Activated T-helper 17 cell treated with anti-CD3 and anti-CD28 coated beads, Interleukin-2, amount 50 U/mL, for 72 hours (primary cell): ENCODE measurements at regions not wholly inside any gene's neighbourhood (a gene's known extent, or its start where the extent isn't known, plus 50 kb on each side); places are given as distances from the start of the nearest gene placed in this dataset.

Experiments used
- ATAC-seq: fragments of 150-1000 bp; cut with Tn5 transposase; replicated peaks from 2 replicates; pipeline ENCODE4 v1.10.0; 2021; ENCODE audit warnings: mild to moderate bottlenecking, moderate library complexity
- H3K27ac Mint-ChIP-seq: one replicate; pipeline ENCODE4 v1.8.0; 2022; ENCODE audit warnings: mixed read lengths
- H3K27me3 Mint-ChIP-seq: one replicate; pipeline ENCODE4 v1.8.0; 2022; ENCODE audit warnings: mixed read lengths
- H3K36me3 Mint-ChIP-seq: one replicate; pipeline ENCODE4 v1.8.0; 2022; ENCODE audit warnings: low read depth, mild to moderate bottlenecking, mixed read lengths
- H3K4me1 Mint-ChIP-seq: one replicate; pipeline ENCODE4 v1.8.0; 2022; ENCODE audit warnings: mixed read lengths
- H3K4me3 Mint-ChIP-seq: one replicate; pipeline ENCODE4 v1.8.0; 2022; ENCODE audit warnings: mild to moderate bottlenecking, mixed read lengths
- H3K9me3 Mint-ChIP-seq: one replicate; pipeline ENCODE4 v1.8.0; 2022; ENCODE audit warnings: mixed read lengths

DNA sequence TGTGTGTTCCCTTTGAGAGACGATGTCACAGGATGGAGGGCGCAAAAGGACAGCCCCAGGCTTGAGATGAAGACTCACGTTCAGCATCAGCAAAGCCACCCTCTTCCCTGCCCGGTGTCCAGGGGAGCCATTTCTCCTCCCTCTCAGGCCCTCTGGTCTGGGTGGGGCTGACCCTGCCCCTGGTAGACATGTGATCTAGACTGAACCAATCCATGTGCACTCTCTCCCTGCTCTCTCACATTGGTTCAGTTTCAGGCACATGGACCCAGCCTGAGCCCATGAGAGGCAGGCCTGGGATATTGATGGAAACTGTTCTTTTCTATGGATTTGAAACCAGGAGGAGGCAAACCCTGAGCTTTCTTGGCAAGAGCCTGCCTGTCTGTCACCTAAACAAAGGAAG lies 115.6 kb upstream of the IGSF21 start:
- Mint-ChIP-seq H3K27ac (no peak overlapping the region), H3K4me1 (no peaks in the 10 kb centered on the region)

DNA sequence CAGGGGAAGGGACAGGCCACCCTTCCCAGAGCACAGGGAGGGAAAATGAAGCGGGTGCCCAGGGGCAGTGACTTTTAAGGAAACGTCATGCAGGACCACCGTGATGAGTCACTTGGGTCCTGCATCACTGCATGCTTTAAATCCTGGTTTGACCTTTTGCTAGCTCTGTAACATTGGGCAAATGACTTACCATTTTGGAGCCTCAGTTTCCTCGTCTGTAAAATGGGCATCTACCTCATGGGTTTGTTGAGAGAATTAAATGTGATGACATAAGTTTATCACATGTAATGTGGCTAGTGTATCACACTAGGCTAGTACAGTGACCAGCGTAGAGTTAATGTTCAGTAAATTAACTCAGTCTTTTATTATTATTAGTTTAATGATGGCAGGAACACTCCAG lies 114.8 kb upstream of the IGSF21 start:
- Mint-ChIP-seq H3K4me1 (no peaks in the 10 kb centered on the region), H3K27me3 (peaks cover 18% of the 10 kb centered on the region), H3K27ac (no peak overlapping the region), H3K36me3 (no peaks in the 10 kb centered on the region), H3K9me3 (no peaks in the 10 kb centered on the region), H3K4me3 (no peak overlapping the region)
- no peak for ATAC-seq

More for the DNA sequence above, 115.6 kb upstream of the IGSF21 start:
- no peaks in the 10 kb centered on the region for H3K9me3 Mint-ChIP-seq
- ATAC-seq: no peak
- peaks cover 22% of the 10 kb centered on the region for H3K27me3 Mint-ChIP-seq
- no peak overlapping the region for H3K4me3 Mint-ChIP-seq
- H3K36me3 Mint-ChIP-seq: no peaks in the 10 kb centered on the region

DNA sequence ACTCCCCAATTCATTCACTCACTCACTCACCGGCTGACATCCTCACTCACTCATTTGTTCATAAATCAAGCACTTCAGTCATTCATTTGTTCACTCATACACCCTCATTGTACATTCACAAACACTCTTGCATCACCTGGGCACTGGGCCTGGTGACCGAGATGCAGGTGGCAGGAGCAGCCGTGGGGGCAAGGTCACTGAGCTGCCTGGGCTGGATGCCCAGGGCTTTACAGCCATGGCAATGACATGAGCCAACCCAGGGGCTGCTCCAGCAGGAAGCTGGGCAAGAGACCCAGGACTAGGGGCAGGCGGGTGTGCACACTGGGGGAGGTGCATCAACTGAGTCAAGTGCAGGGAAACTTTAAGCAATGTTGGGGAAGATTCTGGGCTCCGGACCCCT lies 113.6 kb upstream of the IGSF21 start:
- ATAC-seq: no peak
- H3K27me3 Mint-ChIP-seq: peaks cover 18% of the 10 kb centered on the region
- no peaks in the 10 kb centered on the region for H3K36me3 Mint-ChIP-seq
- H3K9me3 Mint-ChIP-seq: no peaks in the 10 kb centered on the region
- no peak overlapping the region for H3K27ac Mint-ChIP-seq
- no peak overlapping the region for H3K4me3 Mint-ChIP-seq
- H3K4me1 Mint-ChIP-seq: no peaks in the 10 kb centered on the region

DNA sequence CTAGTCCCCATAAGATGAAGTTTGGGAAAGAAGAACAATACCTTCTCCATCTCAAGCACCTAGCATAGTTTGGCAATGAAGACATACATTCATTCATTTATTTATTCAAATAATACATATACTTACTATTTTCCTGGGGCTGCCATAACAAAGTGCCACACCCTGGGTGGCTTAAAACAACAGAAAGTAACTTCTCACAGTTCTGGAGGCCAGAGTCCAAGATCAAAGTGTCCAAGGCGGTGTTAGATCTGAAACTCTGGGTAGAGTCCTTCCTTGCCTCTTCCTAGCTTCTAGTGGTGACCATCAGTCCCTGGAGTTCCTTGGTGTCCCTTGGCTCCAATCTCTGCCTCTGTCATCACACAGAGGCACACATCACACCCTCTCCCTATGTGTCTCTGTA lies 112.1 kb upstream of the IGSF21 start:
- H3K9me3 Mint-ChIP-seq: no peaks in the 10 kb centered on the region
- H3K4me1 Mint-ChIP-seq: no peaks in the 10 kb centered on the region
- peaks cover 18% of the 10 kb centered on the region for H3K27me3 Mint-ChIP-seq
- H3K36me3 Mint-ChIP-seq: no peaks in the 10 kb centered on the region
- ATAC-seq: no peak
- H3K27ac Mint-ChIP-seq: no peak overlapping the region
- no peak overlapping the region for H3K4me3 Mint-ChIP-seq

DNA sequence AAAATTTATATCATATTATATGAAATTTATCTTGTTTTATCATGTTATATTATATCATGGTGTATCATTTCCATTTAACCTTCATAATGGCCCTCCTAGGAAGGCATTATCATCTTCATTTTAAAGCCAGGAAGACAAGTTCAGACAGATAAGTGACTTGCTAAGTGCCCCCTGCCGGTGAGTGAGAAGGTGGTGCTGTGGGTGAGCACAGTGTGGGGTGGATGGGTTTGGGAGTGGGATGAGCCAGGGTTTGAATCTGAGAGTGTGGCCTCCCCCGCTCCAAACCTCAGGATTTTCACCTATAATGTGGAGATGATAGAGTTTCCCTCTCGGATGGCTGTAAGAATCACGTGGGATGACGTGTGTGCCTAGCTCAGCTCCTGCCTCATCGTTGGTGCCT lies 108.7 kb upstream of the IGSF21 start:
- Mint-ChIP-seq H3K27ac (no peak overlapping the region), H3K4me1 (no peaks in the 10 kb centered on the region), H3K27me3 (peaks cover 17% of the 10 kb centered on the region), H3K36me3 (no peaks in the 10 kb centered on the region), H3K9me3 (no peaks in the 10 kb centered on the region), H3K4me3 (no peak overlapping the region)
- no peak for ATAC-seq

DNA sequence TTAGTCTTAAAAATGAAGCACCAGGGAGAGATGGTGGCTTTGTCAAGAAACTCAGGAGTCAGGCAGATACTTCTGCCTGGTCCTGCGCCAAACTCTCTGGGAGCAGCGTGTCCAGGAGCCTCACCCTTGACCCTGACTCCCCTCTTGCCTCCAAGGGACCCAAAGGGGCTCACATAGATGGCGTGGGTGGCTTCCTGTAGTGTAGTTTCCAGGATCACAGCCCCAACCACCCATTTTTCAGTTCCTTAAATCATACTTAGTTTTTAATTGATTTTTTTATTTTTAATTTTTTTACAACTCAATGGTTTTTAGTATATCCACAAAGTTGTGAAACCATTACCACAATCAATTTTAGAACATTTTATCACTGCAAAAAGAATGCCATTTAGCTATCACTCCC lies 107.7 kb upstream of the IGSF21 start:
- Mint-ChIP-seq H3K27ac (no peak overlapping the region), H3K9me3 (no peaks in the 10 kb centered on the region), H3K4me3 (no peak overlapping the region), H3K4me1 (no peaks in the 10 kb centered on the region), H3K36me3 (no peaks in the 10 kb centered on the region), H3K27me3 (peaks cover 10% of the 10 kb centered on the region)
- ATAC-seq: no peak

DNA sequence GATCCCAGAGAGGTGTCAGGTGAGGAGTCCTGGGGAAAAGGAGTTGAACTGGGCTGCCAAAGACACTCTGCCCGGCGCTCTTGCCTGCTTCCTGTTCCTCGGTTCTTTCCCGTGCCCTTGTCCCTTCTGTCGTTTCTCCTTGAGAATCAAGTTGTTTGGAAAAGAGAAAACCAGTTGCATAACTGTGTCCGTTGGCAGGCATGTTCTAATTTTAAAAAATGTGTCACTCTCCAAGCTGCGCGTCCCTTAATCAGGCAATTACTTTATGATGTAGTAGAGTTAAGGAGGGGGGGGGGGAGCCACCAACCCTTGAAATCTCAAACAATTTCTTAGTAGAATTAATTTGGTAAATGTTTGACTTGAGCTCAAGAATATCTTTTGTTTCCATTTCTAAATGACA lies 105.9 kb upstream of the IGSF21 start:
- Mint-ChIP-seq H3K4me1 (no peaks in the 10 kb centered on the region), H3K36me3 (no peaks in the 10 kb centered on the region), H3K27me3 (peaks cover 5% of the 10 kb centered on the region), H3K4me3 (no peak overlapping the region), H3K27ac (no peak overlapping the region), H3K9me3 (no peaks in the 10 kb centered on the region)
- ATAC-seq: no peak

DNA sequence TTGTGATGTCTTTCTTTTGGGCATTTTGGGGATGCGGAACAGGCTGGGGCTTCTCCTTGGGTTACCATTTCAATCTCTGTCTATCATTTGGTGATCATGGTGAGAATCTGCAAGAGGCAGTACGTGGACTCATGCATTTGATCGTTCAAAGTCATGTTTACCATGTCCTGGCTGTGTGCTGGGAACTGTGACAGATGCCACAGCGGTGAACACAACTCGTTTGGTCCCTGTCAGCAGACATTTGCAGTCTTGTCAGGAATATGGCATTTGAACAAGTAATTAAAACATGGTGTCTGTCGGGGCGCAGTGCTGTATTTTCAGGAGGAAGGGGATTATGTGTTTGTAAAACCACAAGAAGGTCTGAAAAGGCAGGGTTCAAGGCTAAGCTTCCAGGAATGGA lies 103.3 kb upstream of the IGSF21 start:
- no peak for ATAC-seq
- Mint-ChIP-seq H3K36me3 (no peaks in the 10 kb centered on the region), H3K27me3 (peaks cover 10% of the 10 kb centered on the region), H3K4me3 (no peak overlapping the region), H3K27ac (no peak overlapping the region), H3K9me3 (no peaks in the 10 kb centered on the region), H3K4me1 (no peaks in the 10 kb centered on the region)

DNA sequence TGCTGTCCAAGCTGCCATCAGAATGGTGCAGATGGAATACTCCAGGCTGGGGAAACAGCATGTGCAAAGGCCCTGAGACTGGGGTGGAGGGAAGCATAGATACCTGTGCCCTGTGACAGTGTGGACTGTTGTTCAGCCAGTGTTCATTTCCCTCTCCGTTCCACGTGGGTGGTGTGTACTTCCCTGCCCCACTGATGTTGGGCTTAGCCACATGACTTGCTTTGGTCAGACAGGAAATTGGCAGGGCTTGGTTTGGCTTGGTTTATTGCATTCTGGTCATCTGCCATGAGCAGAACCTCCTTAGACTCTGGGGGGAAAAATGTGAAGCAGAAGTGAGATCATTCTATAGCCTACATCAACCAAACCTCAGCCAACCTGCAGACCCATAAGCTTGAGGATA lies 102.4 kb upstream of the IGSF21 start:
- Mint-ChIP-seq H3K36me3 (no peaks in the 10 kb centered on the region), H3K9me3 (no peaks in the 10 kb centered on the region), H3K4me3 (no peak overlapping the region), H3K27ac (no peak overlapping the region), H3K27me3 (peaks cover 10% of the 10 kb centered on the region), H3K4me1 (no peaks in the 10 kb centered on the region)
- no peak for ATAC-seq

DNA sequence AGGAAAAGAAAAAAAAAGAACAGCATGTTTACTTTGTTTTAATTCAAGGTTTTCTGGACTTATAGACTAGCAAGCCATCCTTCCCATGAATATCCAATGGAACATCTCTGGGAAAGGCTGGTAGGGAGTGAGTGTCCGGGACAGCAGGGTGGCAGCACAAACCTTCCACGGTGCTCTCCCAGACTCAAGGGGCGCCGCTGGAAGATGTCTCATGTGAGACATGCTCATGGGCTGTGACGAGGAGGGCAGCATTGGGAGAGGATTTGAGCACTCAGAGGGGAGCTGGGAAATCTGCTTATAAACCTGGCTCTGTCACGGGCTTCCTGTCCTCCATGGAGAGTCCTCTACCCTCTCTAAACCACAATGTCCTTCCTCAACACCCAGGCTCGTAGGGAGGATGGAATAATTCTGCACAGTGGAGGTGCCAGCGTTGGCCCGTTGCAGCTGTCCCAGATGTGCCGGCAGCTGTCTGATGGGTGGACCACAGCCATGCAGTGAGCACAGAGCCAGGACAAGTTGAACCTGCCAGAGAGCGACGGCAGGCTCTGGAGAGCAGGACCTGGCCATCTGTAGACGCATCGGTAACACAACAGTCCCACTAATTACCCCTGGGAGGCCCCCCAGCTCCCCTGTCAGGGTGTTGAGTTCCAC lies 100.1 kb upstream of the IGSF21 start:
- Mint-ChIP-seq H3K36me3 (no peaks in the 10 kb centered on the region), H3K4me3 (no peak overlapping the region), H3K27ac (no peak overlapping the region), H3K9me3 (no peaks in the 10 kb centered on the region), H3K4me1 (no peaks in the 10 kb centered on the region), H3K27me3 (peaks cover 14% of the 10 kb centered on the region)
- no peak for ATAC-seq

DNA sequence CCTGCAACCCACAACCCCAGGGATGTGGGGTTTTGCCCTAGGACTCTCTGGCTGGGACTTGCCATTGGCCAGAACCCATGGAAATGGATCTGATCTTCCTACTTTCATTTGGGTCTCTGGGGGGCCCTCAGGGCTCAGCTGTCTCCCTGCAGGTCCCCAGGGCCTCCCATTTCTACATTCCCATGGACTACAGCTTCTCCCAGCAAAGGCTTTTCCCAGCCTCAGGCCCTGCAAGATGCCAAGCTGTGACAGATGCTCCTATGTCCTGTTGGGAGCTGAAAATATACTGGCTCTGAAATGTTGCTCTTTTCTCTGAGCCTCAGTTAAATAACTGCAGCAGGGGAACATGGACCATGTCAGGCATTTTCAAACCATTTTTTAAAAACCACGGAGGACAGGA lies 99.5 kb upstream of the IGSF21 start:
- Mint-ChIP-seq H3K36me3 (no peaks in the 10 kb centered on the region), H3K27me3 (peaks cover 14% of the 10 kb centered on the region), H3K27ac (no peak overlapping the region), H3K4me1 (no peaks in the 10 kb centered on the region), H3K9me3 (no peaks in the 10 kb centered on the region), H3K4me3 (no peak overlapping the region)
- no peak for ATAC-seq

DNA sequence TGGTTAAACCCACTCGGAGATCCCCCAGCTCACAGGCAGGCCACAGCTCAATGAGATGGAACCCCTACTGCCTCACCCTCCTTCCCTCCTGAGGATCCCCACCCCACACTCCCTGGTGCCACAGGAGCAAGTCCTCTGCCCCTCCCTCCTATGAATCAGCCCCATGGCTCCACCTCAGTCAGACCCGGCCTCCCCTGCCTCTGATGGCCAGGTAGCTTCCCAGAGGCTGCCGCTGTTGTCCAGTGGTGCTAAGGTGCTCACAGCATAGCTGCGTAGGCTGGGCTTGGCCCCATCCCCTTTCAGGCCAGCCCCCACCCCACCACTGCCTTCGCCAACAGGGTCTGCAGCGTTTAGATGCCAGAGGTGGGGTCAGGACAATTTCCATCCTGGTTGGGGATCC lies 98.5 kb upstream of the IGSF21 start:
- H3K36me3 Mint-ChIP-seq: no peaks in the 10 kb centered on the region
- H3K4me3 Mint-ChIP-seq: no peak overlapping the region
- peaks cover 10% of the 10 kb centered on the region for H3K27me3 Mint-ChIP-seq
- H3K9me3 Mint-ChIP-seq: no peaks in the 10 kb centered on the region
- H3K4me1 Mint-ChIP-seq: no peaks in the 10 kb centered on the region
- no peak overlapping the region for H3K27ac Mint-ChIP-seq
- ATAC-seq: no peak

DNA sequence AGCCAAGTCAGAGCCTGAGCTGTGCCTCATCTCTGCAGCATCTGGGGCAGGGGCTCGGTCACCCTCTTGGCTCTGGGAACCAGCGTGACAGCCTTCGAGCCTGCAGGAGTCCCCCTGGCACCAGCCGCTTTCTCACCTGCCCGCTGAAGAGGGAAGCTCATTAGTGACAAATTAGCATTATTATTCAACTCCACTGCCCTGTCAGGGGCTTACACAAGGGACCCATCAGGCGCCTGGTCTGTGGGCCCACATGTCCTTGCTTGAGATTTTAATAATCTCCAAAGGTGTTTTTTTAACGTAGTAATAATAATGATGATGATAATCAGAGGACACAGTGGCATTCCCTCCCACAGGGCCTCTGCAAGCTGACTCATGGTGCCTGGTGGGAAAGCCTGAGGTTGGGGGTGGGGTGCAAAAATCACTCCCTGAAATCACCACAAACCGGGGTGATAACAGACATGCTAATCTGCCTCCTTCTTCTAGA lies 98.1 kb upstream of the IGSF21 start:
- no peak for ATAC-seq
- no peaks in the 10 kb centered on the region for H3K4me1 Mint-ChIP-seq
- no peak overlapping the region for H3K4me3 Mint-ChIP-seq
- no peaks in the 10 kb centered on the region for H3K36me3 Mint-ChIP-seq
- peaks cover 11% of the 10 kb centered on the region for H3K27me3 Mint-ChIP-seq
- no peak overlapping the region for H3K27ac Mint-ChIP-seq
- H3K9me3 Mint-ChIP-seq: no peaks in the 10 kb centered on the region

DNA sequence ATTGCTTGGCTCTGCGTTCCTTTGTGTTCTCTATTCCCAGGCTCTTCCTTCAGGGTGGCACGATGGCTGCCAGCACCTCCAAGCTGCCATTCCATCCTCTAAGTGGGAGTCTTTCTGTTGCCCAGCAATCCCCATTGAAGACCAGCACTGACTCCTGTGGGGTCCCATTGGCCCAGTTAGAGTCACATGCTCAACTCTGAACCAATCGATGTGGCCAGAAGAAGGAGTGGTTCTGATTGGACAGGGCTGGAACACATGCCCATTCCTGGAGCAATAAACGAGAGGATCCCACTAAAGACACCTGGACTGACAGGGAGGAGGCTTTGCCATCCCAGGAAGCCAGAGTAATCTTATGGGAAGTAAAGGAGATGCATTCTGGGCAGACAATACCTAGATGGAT lies 97.2 kb upstream of the IGSF21 start:
- H3K27ac Mint-ChIP-seq: no peak overlapping the region
- H3K36me3 Mint-ChIP-seq: no peaks in the 10 kb centered on the region
- no peaks in the 10 kb centered on the region for H3K4me1 Mint-ChIP-seq
- no peaks in the 10 kb centered on the region for H3K9me3 Mint-ChIP-seq
- H3K4me3 Mint-ChIP-seq: no peak overlapping the region
- ATAC-seq: no peak
- H3K27me3 Mint-ChIP-seq: peaks cover 16% of the 10 kb centered on the region

DNA sequence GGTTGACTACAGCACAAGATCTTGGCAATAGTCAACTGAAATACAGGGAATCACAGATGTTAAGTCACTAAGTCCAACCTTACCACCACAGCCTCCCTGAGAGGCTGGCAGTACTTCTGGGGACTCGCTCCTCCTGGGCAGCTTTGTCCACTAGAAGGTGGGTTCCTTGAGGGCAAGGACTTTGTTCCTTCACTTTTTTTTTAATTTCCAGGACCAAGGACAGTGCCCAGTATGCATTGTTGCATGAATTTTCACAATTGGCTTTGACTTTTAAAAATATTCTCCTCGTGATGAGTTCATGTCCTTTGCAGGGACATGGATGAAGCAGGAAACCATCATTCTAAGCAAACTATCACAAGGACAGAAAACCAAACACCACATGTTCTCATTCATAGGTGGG lies 96.7 kb upstream of the IGSF21 start:
- Mint-ChIP-seq H3K9me3 (no peaks in the 10 kb centered on the region), H3K27me3 (peaks cover 18% of the 10 kb centered on the region), H3K4me1 (no peaks in the 10 kb centered on the region), H3K27ac (no peak overlapping the region), H3K36me3 (no peaks in the 10 kb centered on the region), H3K4me3 (no peak overlapping the region)
- no peak for ATAC-seq

DNA sequence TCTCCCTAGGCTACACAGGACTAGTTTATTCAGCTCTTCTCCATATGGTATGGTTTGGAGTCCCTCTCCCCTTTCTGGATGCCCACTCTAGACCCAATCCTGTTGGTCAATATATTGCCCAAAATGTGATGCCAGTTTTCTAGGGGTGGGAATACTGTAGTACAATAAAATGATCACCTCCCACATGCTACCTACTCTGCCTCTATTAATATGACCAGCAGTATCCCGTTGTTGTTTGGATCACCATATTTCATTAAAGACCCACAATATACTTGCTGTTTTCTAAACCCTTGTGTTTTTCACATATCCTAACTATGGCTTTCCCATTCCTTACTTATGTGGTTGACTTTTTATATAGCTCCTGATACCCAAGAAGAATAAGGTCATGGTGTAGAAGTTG lies 95.9 kb upstream of the IGSF21 start:
- Mint-ChIP-seq H3K36me3 (no peaks in the 10 kb centered on the region), H3K27me3 (peaks cover 22% of the 10 kb centered on the region), H3K9me3 (no peaks in the 10 kb centered on the region), H3K4me3 (no peak overlapping the region), H3K4me1 (no peaks in the 10 kb centered on the region), H3K27ac (no peak overlapping the region)
- no peak for ATAC-seq
